GM21367 (cell line): ENCODE measurements at regions not wholly inside any gene's neighbourhood (a gene's known extent, or its start where the extent isn't known, plus 50 kb on each side); places are given as distances from the start of the nearest gene placed in this dataset.
"Not testable (repeated sequence)": the region's sequence is repeated elsewhere in the genome, so short reads cannot be mapped to it uniquely, and the experiment has no call there.

ENCODE experiments used
- ATAC-seq: cut with Tn5 transposase; IDR thresholded peaks from one replicate; pipeline ENCODE4 v1.9.1; 2021; ENCODE audit not compliant: unreplicated experiment

DNA sequence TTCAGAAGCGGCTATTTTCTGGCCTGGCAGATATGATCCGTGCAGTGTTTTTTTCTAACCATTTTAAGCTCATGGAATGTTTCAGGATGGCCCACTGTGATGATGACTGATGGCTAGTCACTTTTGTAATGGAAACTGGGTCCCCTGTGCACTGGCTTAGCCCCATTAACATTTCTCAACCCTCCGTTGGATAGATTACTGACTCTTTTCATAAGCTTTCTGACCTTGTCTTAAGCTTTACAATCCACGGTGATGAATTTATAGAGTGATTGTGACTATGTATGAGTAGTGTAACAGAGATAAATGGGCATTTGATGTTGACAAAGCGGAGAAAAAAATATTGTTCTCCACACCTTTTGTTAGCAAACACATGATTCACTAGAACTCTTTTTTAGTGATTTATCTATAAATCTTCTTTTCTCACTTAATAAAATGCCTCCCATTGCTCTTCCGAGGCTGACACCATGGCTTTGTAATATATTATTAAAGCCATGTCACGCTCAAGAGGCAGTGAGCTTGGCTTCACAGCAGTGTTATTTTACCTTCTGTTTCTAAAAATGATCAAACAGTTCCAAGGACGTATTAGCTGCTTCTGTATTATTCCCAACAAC lies 221.0 kb upstream of the LINC00305 start:
- not testable (repeated sequence) for ATAC-seq

DNA sequence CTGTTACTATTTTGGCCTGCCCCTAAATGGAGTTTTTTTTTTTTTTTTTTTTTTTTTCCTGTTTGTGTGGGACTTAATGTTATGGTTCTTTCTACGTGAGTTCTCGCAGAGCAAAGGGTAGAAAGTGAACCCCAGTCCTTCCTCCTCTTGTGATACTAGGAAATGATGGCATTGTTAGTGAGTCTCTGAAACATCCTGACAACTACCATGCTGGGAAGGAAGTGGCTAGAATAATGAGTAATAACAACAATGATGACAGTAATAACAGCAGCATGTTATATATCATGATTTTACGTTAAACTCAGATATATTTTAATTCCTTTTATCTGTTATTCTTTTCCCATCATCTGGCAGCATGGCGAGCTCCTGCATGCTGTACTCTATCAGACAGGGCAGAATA lies 216.2 kb upstream of the LINC00305 start:
- ATAC-seq = no peak

DNA sequence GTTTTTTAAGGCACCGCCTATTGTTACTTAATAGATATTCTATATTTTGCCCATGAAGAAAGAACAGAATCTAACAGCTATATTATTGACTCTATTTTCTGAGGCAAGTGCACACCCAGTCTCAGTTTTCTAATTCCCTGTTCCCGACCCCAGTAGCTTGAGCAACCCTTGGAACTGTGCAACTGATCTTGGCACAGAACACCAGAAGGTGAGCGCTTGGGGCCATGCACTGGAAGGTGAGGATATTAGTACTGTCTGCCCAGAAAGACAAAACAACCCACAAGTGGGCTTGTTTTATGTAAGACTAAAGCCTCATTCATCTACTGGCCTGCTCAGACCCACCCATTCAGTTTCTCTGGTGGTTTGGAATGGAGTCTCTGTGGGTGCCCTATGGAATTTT lies 188.8 kb upstream of the LINC00305 start:
- ATAC-seq = no peak

DNA sequence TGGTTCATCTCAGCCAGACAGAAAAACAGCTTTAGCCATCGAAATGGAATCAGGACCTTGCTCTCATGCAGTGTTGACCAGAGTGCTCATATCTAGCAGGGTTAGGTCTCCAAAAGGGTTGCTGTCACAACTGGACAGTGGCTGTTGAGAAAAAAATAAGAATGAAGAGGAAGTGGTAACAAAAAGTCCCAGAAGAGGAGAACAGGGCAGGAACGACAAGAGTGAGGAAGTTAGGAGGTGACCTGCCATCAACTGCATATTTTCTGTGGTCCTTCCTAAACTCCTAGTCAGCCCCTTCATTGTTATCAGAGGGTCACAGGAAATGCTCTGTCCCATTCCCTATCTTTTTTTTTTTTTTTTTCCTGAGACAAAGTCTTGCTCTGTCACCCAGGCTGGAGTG lies 188.1 kb upstream of the LINC00305 start:
- no peak for ATAC-seq

DNA sequence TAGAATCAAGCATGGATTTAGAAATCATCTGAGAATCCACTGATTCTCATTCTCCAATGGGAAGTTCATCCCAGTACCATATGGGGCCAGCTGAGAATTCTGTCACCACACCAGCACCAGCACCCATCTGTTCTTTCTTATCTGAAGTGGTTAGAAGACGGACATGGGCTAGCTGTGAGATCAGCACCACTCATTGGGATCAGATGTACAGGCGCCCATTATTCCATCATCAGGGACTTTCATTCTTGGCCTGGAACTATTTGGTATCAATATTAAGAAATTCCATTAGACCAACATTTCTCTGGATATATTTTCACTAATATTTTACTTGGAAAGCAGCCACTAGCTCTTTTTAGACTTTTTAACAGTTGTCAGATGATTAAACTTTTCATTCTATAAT lies 185.9 kb upstream of the LINC00305 start:
- ATAC-seq = no peak

DNA sequence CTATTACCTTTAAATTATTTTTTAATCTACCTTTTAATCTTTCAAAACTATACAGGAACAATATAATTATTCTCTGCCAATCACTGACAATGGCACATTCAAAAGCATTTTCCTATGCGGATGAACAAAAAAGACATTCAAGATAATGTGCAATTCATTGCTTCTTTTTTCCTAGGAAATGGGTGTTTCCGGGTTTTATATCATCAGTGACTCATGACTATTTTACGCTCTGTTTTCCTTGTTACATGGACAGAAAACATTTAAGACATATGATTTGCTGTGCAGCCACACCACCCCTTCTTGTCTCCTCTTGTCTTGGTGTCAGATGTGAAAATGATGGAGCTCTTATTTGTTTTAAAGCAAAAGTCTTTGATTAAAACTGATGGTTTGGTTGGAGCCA lies 184.7 kb upstream of the LINC00305 start:
- ATAC-seq = no peak

DNA sequence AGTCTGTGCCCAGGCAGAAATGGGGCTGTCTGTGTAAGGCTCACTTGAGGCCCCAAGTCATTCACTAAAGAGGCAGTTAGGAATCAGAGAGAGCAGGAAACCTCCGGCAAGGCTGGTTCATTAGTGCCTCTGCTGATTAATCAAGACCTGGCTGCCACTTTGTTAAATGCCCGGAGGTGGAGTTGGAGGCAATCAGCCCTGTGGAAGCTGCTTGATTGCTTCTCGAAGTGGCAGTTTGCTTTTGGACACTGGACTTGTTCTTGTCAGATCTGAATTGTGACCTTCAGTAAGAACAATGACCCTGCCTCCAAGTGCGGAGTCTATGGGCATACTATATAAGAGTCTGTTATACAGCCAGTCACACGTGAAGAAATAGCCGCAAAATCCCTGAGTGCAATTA lies 183.9 kb upstream of the LINC00305 start:
- ATAC-seq = no peak

DNA sequence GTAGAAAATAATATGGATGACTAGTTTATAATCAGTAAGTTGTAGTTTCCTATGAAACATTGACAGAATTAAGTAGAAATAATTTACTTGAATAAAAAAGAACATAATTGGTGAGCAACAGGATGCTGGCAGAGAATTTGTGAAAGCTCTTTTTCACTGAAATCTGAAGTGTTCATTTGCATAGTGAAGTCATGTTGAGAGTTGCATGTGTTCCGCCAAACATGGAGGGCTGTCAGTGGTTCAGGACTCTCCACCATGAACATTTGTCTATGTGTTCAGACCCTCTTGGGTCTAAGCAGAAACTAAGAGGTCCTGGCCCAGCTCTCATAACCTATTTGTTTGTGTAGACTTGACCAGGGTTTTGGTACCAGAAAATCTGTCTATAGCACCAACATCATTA lies 182.5 kb upstream of the LINC00305 start:
- no peak for ATAC-seq

DNA sequence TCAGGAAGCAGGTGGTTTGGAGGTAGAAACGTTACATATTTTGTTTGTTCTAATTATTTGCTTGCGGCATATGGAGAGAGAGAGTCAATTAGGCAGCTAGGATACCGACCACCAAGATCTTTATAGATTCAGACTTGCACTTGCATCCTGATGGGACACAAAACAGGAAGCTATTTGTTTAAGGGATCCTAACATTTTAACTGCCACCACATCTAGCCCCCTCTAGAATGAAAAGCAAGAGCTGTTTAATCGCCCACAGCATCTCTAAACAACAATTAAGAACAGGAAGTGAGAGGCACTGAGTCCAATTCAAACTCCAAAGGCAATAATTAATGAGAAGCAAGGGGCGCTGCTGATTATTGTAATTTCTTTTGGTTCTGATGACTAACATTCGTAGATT lies 182.0 kb upstream of the LINC00305 start:
- ATAC-seq = no peak

DNA sequence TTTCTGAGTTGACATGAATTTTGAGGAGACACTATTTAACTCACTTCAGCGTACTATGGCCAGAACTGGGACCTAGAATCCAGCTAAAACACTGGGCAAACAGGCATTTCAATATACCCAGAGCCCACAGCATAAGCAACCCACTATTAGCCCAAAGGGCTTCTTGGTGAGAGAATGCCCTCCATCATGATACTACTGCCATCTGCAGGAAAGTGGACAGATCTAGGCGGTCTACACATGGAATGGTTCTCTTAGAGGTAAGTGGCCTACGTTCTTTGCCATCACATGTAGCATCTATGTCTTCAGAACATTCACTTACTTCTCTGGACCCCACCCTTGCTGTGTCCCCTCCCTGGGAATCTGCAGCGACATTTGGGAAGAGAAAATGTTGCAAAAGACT lies 181.3 kb upstream of the LINC00305 start:
- ATAC-seq = no peak

DNA sequence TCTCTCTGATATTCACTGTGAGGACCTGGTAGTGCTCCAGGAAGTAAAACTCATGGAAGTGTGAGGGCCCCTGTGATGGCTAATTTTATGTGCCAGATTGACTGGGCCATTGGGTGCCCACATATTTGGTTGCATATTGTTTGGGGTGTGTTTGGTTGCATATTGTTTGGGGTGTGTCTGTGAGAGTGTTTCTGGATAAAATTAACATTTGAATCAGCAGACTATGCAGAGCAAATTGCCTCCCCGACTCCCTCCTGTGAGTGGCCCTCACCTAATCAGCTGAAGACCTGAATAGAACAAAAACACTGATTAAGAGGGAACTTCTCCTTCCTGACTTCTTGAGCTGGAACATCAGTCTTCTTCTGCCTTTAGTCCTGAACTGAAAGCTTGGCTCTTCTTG lies 173.3 kb upstream of the LINC00305 start:
- ATAC-seq = no peak

DNA sequence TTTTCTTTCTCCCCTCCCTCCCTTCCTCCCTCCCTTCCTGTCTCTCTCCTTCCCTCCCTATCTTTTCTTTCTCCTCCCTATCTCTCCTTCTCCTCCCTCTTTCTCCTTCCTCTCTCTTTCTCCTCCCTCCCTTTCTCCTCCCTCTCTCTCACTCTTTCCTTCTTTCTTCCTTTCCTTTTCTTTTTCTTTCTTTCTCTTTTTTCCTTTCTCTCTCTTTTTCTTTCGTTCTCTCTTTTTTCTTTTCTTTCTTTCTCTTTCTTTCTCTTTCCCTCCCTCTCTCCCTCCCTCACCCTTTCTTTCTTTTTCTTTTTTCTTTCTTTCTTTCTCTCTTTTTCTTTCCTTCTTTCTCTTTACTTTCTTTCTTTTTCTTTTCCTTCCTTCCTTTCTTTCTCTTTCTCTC lies 169.7 kb upstream of the LINC00305 start:
- no peak for ATAC-seq

DNA sequence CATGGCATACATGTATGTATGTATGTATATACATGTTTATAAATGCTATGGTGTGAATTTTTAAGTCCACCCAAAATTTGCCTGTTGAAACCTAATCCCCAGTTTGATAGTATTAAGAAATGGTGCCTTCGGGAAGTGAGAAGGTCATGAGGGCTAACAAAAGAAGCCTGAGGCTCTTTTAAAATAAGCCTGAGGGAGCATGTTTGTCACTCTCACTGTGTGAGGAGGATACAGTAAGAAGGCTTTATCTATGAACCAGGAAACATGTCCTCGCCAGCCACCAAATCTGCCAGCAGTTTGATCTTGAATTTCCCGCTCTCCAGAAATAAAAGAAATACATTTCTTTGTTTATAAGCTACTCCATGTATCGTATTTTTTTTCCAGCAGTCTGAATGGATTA lies 163.0 kb upstream of the LINC00305 start:
- ATAC-seq = no peak

DNA sequence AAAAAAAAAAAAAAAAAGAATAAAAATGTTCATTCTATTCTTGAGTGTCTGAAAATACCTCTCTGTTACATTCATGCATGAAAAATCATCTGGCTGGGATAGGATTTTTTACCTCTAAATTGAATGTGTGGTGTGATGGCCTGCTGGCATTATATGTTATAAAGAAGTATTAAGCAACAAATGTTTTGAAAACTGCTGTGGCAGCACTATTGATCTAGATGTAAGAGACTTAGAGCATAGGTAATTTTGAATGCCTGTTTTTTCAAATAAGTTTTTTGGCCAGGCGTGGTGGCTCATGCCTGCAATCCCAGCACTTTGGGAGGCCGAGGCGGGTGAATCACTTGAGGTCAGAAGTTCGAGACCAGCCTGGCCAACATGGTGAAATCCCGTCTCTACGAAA lies 147.0 kb upstream of the LINC00305 start:
- ATAC-seq = no peak

DNA sequence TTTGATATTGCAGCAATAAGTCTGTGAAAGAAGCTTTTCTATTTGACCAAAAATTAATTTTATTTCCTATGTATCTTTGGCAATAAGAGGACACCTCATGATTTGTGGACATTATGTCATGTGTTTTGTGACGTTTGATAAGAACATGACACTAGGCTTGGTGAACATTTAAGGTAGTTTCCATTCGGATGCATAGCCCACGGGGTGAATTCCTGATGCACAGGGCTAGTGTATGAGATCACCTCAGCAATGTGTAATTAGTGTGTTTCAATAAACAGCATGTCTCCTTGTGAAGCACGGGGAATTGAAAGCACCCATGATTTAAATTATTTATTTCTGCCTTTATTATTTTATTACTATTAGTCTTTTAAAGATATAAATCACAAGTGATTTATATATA lies 146.1 kb upstream of the LINC00305 start:
- no peak for ATAC-seq

DNA sequence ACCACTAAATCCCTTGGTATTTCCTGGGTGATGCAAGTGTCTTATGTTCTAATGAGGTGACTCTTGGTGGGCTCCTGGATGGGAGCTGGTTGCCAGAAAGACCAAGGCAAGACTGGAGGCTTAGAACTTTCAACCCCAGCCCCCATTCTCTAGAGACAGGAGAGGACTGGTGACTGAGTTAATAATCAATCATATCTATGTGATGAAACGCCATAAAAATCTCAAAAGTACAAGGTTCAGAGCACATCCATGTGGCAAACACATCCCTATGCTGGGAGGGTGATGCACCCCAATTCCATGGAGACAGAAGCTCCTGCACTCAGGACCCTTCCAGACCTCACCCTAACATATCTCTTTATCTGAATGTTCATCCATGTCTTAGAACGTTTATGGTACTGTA lies 139.5 kb upstream of the LINC00305 start:
- no peak for ATAC-seq

DNA sequence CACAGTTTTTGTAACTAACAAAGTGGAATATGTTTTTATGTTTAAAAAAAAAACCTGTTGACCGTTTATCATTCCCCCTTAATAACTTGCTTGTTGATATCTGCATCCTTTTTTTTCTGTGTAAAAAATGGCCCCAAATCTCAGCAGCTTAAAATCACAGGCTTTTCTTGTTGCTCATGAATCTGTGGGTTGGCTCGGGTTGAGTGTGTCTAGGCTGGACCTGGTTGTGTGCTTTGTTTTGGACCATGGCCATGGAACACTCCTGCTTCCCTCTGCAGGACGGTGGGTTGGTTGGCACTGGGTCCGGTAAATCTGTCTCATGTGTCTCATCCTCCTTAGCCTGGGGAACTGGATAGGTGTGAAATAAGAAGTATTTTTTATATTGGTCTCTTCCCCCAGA lies 139.0 kb upstream of the LINC00305 start:
- no peak for ATAC-seq

DNA sequence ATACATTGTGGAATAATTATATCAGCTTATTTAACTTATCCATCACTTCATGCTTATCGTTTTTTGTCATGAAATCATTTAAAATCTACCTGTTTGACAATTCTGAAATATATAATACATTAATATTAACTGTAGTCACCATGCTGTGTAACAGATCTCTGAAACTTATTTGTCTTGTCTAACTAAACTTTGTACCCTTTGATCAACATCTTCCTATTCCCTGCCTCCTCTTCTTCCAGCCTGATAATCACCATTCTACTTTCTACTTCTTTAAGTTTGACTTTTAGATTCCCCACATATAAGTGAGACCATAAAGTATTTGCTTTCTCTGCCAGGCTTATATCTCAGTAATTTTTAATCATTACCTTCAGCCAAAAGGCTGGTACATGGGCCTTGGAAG lies 134.2 kb upstream of the LINC00305 start:
- no peak for ATAC-seq

DNA sequence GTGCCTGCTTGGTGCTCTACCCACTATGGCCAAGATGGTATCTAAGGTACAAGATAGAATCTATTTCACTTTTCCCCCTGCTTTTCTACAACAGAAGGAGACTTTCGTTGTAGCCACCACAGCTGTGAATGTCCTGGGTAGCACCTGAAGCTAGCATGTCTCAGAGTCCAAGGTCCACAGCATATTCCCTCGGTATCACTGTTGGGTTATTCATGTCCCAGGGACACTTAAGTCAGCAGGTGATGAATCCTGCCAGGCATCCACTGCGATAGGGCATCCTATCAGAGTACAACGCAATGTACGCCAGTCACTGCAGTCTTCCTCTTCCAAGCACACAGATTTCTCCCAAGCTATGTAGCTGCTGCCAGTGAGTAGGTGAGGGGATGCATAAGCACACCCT lies 129.1 kb upstream of the LINC00305 start:
- no peak for ATAC-seq

DNA sequence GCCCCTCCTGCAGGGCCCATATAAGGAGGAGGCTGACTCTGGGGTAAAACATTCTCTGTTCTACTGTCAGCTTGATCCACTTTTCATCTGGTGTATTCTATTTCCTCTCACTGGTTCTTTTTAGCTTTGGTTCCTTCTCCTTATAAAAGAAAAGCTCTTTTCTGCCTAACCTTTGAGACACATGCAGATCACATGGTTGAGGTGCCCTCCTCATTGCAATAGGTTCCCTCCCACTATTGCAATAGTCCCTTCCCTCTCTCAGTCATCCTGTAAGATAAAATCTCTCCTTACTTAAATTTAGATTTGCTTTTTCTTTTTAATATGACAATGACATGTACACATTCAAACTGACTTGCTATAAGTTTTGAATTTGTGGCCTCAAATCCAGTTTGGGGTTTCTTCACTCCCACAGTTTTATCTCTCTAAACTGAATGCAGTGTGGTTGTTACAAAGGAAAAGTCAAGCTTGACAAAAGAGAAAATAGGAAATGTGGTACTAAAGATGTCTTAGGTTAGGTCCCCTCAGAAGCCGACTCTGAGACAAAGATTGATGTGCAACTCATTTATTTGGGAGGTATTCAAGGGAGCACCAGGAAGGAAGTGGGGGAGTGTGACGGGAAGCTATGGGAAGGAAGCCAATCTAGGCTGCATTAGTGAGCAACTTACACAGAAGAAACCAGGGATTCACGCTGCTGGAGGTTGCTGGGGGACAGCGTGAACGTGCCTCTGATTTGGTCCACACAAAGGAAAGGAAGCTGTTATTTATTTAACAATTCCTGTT lies 127.6 kb upstream of the LINC00305 start:
- ATAC-seq = no peak

DNA sequence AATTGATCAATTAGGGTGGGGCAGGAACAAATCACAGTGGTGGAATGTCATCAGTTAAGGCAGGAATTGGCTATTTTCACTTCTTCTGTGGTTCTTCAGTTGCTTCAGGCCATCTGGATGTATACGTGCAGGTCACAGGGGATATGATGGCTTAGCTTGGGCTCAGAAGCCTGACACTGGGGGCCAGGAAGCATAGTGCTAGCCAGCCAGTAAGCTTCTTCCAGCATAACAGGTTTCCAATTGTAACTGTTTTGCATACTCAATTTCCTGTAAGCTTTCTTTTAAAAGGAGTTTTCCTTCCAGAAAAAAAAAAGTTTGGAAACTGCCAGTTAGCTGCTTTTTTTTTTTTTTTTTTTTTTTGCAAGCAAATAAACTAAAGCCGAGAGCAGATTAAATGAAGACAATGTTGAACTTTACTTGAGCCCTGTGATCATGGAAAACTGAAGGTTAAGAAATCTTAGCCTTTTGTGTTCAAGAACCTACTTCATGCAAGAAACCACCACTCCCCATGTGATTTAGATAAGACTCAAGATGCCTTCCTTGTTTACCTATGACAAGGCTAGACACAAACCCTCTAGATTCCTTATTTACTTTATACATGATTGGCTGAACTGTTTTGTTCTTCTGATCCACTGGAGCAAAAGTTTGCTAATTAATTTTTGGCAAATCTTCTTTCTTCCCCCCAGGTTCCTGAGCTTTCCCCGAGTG lies 126.9 kb upstream of the LINC00305 start:
- no peak for ATAC-seq

DNA sequence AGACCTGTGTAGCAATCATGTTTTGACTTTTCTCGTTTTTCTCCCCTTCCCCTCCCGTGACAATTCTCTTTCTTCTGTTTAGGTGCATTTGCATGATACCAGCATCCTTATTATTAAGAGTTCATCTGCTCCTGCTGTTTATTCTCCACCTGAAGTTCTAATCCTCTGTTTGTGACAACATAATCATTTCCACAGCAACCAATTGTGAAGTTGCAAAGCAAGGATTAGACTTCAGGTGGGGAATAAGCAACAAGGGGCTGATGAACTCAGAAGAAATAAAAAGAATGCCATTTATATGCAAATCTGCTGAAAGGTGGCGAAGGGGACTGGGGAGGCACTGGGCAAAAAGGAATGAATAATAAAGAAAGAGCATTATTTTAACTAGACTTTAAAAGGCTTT lies 124.8 kb upstream of the LINC00305 start:
- ATAC-seq = no peak
